ENCODE measurements at regions not wholly inside any gene's neighbourhood (a gene's known extent, or its start where the extent isn't known, plus 50 kb on each side); places are given as distances from the start of the nearest gene placed in this dataset.

DNA sequence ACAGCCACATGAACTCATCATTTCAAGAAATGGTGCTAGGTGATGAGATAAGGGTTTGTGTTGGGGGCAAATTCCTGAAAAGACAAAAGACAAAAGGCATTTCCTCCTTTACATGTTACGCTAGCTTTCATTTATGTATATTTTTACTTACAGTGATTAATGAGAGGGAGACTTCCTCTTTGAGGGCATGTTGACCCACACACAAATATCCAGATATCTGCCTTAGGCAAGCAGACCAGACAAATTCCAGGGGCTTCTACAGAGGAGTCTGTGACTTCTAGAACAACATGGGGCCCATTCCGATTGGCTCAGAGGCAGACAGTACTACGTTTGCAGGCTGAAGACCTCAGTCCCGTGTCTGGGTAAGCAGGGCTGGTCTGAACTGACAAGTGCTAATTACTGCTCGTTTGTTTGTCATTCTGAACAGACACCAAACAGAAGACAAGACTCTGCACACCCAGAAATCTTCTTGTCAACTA is 74.8 kb upstream of the ST6GAL2 start:
- no peaks in the 10 kb centered on the region for H3K9me3 ChIP-seq
- DNase-seq: no peak
- no peaks in the 10 kb centered on the region for H3K4me1 ChIP-seq
- H3K4me3 ChIP-seq: no peak overlapping the region
- WGBS, 2 donors: 33 to 44% methylated on average over 1 to 3 of the region's 5 CpGs
- intact Hi-C loops (cut with DNase I): no loop called here
- no peak for TF ChIP-seq POLR2A (IDR thresholded peaks at IDR 0.05)
- TF ChIP-seq, protein P1, sequence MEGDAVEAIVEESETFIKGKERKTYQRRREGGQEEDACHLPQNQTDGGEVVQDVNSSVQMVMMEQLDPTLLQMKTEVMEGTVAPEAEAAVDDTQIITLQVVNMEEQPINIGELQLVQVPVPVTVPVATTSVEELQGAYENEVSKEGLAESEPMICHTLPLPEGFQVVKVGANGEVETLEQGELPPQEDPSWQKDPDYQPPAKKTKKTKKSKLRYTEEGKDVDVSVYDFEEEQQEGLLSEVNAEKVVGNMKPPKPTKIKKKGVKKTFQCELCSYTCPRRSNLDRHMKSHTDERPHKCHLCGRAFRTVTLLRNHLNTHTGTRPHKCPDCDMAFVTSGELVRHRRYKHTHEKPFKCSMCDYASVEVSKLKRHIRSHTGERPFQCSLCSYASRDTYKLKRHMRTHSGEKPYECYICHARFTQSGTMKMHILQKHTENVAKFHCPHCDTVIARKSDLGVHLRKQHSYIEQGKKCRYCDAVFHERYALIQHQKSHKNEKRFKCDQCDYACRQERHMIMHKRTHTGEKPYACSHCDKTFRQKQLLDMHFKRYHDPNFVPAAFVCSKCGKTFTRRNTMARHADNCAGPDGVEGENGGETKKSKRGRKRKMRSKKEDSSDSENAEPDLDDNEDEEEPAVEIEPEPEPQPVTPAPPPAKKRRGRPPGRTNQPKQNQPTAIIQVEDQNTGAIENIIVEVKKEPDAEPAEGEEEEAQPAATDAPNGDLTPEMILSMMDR (IDR thresholded peaks at IDR 0.05): no peak
- no peaks in the 10 kb centered on the region for H3K36me3 ChIP-seq
- no peaks in the 10 kb centered on the region for H3K27me3 ChIP-seq
- no peak overlapping the region for H3K27ac ChIP-seq

DNA sequence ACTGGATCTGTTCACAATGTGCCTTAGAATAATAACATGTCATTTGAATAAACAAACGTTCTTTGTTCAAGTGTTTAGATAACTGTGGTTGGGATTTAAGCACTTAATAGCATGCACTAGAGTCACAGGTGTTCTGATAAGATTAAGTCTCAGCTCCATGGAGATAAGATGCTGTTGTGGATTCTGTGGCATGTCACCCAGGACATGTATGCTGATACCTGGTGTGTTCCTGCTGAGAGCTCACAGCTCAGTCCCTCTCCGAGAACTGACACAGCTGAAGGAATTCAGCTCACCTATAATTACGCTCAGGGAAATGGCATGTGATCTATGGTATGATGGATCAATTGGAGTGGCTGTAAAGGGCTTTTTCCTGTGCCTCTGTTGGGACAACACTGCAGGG is 75.4 kb upstream of the ST6GAL2 start:
- Histone ChIP-seq H3K27me3 (no peaks in the 10 kb centered on the region), H3K36me3 (no peaks in the 10 kb centered on the region), H3K9me3 (no peaks in the 10 kb centered on the region), H3K4me1 (no peaks in the 10 kb centered on the region), H3K4me3 (no peak overlapping the region), H3K27ac (no peak overlapping the region)
- TF ChIP-seq, protein P1 (IDR thresholded peaks at IDR 0.05): no peak
- TF ChIP-seq POLR2A (IDR thresholded peaks at IDR 0.05): no peak
- no peak for DNase-seq
- WGBS, 2 donors: 52 to 57% methylated on average over 3 of the region's 3 CpGs
- intact Hi-C loops (cut with DNase I): no loop called here

DNA sequence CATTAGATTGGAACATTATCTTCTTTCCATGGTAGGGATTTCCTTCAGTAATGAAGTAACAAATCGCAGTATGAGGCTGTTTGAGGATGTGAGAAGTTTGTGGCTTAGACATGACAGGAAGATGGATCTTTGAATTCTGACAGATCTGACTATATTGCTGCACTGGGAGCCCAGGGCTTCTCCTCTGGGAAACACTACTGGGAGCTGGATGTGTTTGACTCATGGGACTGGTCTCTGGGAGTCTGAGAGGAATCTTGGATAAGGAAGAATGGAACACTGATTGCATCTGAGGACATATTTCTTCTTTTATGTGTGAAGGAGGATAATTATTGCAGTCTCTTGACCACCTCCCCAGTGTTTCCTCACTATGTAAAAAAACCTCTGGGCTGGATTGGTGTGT is 77.2 kb upstream of the ST6GAL2 start:
- Histone ChIP-seq H3K27ac (no peak overlapping the region), H3K27me3 (no peaks in the 10 kb centered on the region), H3K36me3 (no peaks in the 10 kb centered on the region), H3K4me1 (no peaks in the 10 kb centered on the region), H3K9me3 (no peaks in the 10 kb centered on the region), H3K4me3 (no peak overlapping the region)
- DNase-seq: no peak
- intact Hi-C loops (cut with DNase I): no loop called here
- WGBS, 2 donors: 70 to 72% methylated on average over 1 of the region's 1 CpG
- TF ChIP-seq, protein P1 (IDR thresholded peaks at IDR 0.05): no peak
- no peak for TF ChIP-seq POLR2A (IDR thresholded peaks at IDR 0.05)

DNA sequence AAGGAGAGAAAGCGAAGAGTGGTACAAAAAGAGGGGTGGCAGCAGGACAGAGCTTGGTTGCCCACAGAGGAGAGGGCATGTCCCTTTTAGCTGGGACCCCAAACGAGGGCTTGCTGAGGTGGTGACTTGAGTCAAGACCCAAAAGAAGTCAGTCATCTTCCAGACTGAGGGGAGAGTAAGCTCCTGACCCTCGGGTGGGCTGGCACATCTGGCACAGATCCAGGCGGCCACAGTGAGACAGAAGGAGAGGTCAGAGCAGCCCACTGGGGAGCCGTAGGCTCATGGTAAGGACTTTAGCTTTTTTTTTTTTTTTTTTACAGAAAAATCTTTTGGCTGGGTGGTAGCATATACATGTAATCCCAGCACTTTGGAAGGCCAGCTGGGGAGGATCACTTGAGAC is 77.9 kb upstream of the ST6GAL2 start:
- WGBS, 2 donors: 76 to 80% methylated on average over 4 to 5 of the region's 5 CpGs
- DNase-seq: no peak
- H3K9me3 ChIP-seq: no peaks in the 10 kb centered on the region
- no peaks in the 10 kb centered on the region for H3K27me3 ChIP-seq
- TF ChIP-seq POLR2A (IDR thresholded peaks at IDR 0.05): no peak
- TF ChIP-seq, protein P1 (IDR thresholded peaks at IDR 0.05): no peak
- no peak overlapping the region for H3K4me3 ChIP-seq
- intact Hi-C loops (cut with DNase I): no loop called here
- no peaks in the 10 kb centered on the region for H3K4me1 ChIP-seq
- no peaks in the 10 kb centered on the region for H3K36me3 ChIP-seq
- H3K27ac ChIP-seq: no peak overlapping the region

DNA sequence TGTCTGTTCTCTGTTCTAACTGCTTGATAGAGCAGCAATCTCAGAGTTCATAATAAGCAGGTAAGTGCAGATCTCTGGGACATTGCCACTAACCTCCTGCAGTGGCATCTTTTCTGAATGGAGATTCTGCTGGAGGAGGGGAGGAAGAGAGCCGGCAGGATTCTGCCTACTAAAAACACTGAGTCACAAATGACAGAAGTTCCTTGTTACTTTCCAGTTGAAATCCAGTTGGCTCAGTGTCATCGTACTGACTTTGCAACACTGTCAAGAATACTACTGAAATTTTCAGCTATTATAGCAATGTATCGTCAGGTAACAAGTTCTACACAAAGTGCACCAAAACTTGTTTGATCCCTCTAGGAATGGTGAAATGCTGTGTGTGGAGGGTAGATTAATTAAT is 79.6 kb upstream of the ST6GAL2 start:
- Histone ChIP-seq H3K4me3 (no peak overlapping the region), H3K27ac (no peak overlapping the region), H3K9me3 (no peaks in the 10 kb centered on the region), H3K27me3 (no peaks in the 10 kb centered on the region), H3K4me1 (no peaks in the 10 kb centered on the region), H3K36me3 (no peaks in the 10 kb centered on the region)
- no peak for DNase-seq
- intact Hi-C loops (cut with DNase I): no loop called here
- WGBS, 2 donors: 61 to 69% methylated on average over 3 of the region's 3 CpGs
- TF ChIP-seq, protein P1 (IDR thresholded peaks at IDR 0.05): no peak
- TF ChIP-seq POLR2A (IDR thresholded peaks at IDR 0.05): no peak

Measured in esophagus squamous epithelium (tissue), 5 donors.